ENCODE measurements at regions not wholly inside any gene's neighbourhood (a gene's known extent, or its start where the extent isn't known, plus 50 kb on each side); places are given as distances from the start of the nearest gene placed in this dataset.
"Not testable (repeated sequence)": the region's sequence is repeated elsewhere in the genome, so short reads cannot be mapped to it uniquely, and the experiment has no call there.

- no peak overlapping the region for H3K4me3 Mint-ChIP-seq (ENCODE audit: unreplicated experiment)
- H3K36me3 Mint-ChIP-seq (ENCODE audit: low read depth): peaks cover 2% of the 10 kb centered on the region
- H3K4me1 Mint-ChIP-seq (ENCODE audit: low read depth): no peaks in the 10 kb centered on the region
- no peak for DNase-seq (ENCODE audit: low spot score)
- H3K27ac Mint-ChIP-seq (ENCODE audit: unreplicated experiment): no peak overlapping the region
- no peaks in the 10 kb centered on the region for H3K27me3 Mint-ChIP-seq (ENCODE audit: low read depth)
- H3K9me3 Mint-ChIP-seq (ENCODE audit: low read depth): peaks cover 74% of the 10 kb centered on the region
- TF ChIP-seq CTCF (IDR thresholded peaks at IDR 0.05): no peak
These were observed 448.5 kb downstream of the TMEM121 start for GRCh38 chr14:105974902-105975301.

GRCh38 chr14:105978618-105979295 lies 452.4 kb downstream of the TMEM121 start:
- Mint-ChIP-seq H3K27ac (ENCODE audit: unreplicated experiment) (no peak overlapping the region), H3K4me3 (ENCODE audit: unreplicated experiment) (no peak overlapping the region), H3K36me3 (ENCODE audit: low read depth) (no peaks in the 10 kb centered on the region), H3K4me1 (ENCODE audit: low read depth) (no peaks in the 10 kb centered on the region), H3K27me3 (ENCODE audit: low read depth) (no peaks in the 10 kb centered on the region), H3K9me3 (ENCODE audit: low read depth) (peaks cover 76% of the 10 kb centered on the region)
- TF ChIP-seq CTCF (IDR thresholded peaks at IDR 0.05): no peak
- no peak for DNase-seq (ENCODE audit: low spot score)

GRCh38 chr14:105979446-105979845 lies 453.1 kb downstream of the TMEM121 start:
- H3K4me3 Mint-ChIP-seq (ENCODE audit: unreplicated experiment): no peak overlapping the region
- DNase-seq (ENCODE audit: low spot score): no peak
- no peaks in the 10 kb centered on the region for H3K36me3 Mint-ChIP-seq (ENCODE audit: low read depth)
- no peaks in the 10 kb centered on the region for H3K27me3 Mint-ChIP-seq (ENCODE audit: low read depth)
- H3K4me1 Mint-ChIP-seq (ENCODE audit: low read depth): no peaks in the 10 kb centered on the region
- H3K27ac Mint-ChIP-seq (ENCODE audit: unreplicated experiment): no peak overlapping the region
- peaks cover 76% of the 10 kb centered on the region for H3K9me3 Mint-ChIP-seq (ENCODE audit: low read depth)
- no peak for TF ChIP-seq CTCF (IDR thresholded peaks at IDR 0.05)

- DNase-seq (ENCODE audit: low spot score): no peak
- H3K27me3 Mint-ChIP-seq (ENCODE audit: low read depth): no peaks in the 10 kb centered on the region
- TF ChIP-seq CTCF (IDR thresholded peaks at IDR 0.05): no peak
- H3K27ac Mint-ChIP-seq (ENCODE audit: unreplicated experiment): no peak overlapping the region
- no peak overlapping the region for H3K4me3 Mint-ChIP-seq (ENCODE audit: unreplicated experiment)
- no peaks in the 10 kb centered on the region for H3K36me3 Mint-ChIP-seq (ENCODE audit: low read depth)
- peaks cover 78% of the 10 kb centered on the region for H3K9me3 Mint-ChIP-seq (ENCODE audit: low read depth)
- H3K4me1 Mint-ChIP-seq (ENCODE audit: low read depth): no peaks in the 10 kb centered on the region
These were observed 453.8 kb downstream of the TMEM121 start for GRCh38 chr14:105980224-105980623.

GRCh38 chr14:105981517-105982302 lies 455.3 kb downstream of the TMEM121 start:
- not testable (repeated sequence) for H3K4me1 Mint-ChIP-seq (ENCODE audit: low read depth); DNase-seq (ENCODE audit: low spot score); H3K27ac Mint-ChIP-seq (ENCODE audit: unreplicated experiment); H3K27me3 Mint-ChIP-seq (ENCODE audit: low read depth); H3K36me3 Mint-ChIP-seq (ENCODE audit: low read depth); H3K4me3 Mint-ChIP-seq (ENCODE audit: unreplicated experiment)
- peaks cover 72% of the 10 kb centered on the region for H3K9me3 Mint-ChIP-seq (ENCODE audit: low read depth)

Data from chondrocyte (in vitro differentiated cells).